NCI-H748 (cell line): ENCODE measurements at regions not wholly inside any gene's neighbourhood (a gene's known extent, or its start where the extent isn't known, plus 50 kb on each side); places are given as distances from the start of the nearest gene placed in this dataset.

Experiments
- DNase-seq: peaks from one replicate; lab custom pipeline; 2025; ENCODE audit not compliant: unreplicated experiment; lab: John Stamatoyannopoulos, UW

GRCh38 chr9:73446306-73446705 is 294.6 kb downstream of the ANXA1 start:
- DNase-seq: no peak

- no peak for DNase-seq
Observed at GRCh38 chr9:73451003-73451402, 299.3 kb downstream of the ANXA1 start.

GRCh38 chr9:73459817-73460216 is 308.2 kb downstream of the ANXA1 start:
- no peak for DNase-seq

- DNase-seq: no peak
Observed at GRCh38 chr9:73468716-73469115, 317.1 kb downstream of the ANXA1 start.

- DNase-seq: no peak
Observed at GRCh38 chr9:73470766-73471165, 319.1 kb downstream of the ANXA1 start.

- DNase-seq: no peak
Observed at GRCh38 chr9:73474002-73474600, 322.4 kb downstream of the ANXA1 start.

GRCh38 chr9:73474625-73475024 is 323.0 kb downstream of the ANXA1 start:
- no peak for DNase-seq

GRCh38 chr9:73494894-73495293 is 343.2 kb downstream of the ANXA1 start:
- no peak for DNase-seq

GRCh38 chr9:73497796-73498195 is 346.1 kb downstream of the ANXA1 start:
- no peak for DNase-seq

- DNase-seq: peak; percentile 43
Observed at GRCh38 chr9:73515216-73515615, 363.6 kb downstream of the ANXA1 start.

GRCh38 chr9:73523391-73523790 is 371.7 kb downstream of the ANXA1 start:
- no peak for DNase-seq

GRCh38 chr9:73525350-73525749 is 373.7 kb downstream of the ANXA1 start:
- no peak for DNase-seq

GRCh38 chr9:73527521-73527920 is 375.9 kb downstream of the ANXA1 start:
- DNase-seq: no peak

- DNase-seq: no peak
Observed at GRCh38 chr9:73528926-73529325, 377.3 kb downstream of the ANXA1 start.

GRCh38 chr9:73529666-73530065 is 378.0 kb downstream of the ANXA1 start:
- DNase-seq: no peak

- no peak for DNase-seq
Observed at GRCh38 chr9:73531051-73531532, 379.4 kb downstream of the ANXA1 start.

GRCh38 chr9:73531658-73532057 is 380.0 kb downstream of the ANXA1 start:
- DNase-seq: no peak

GRCh38 chr9:73532985-73533384 is 381.3 kb downstream of the ANXA1 start:
- DNase-seq: no peak

- DNase-seq: no peak
Observed at GRCh38 chr9:73536403-73536802, 384.7 kb downstream of the ANXA1 start.

GRCh38 chr9:73537561-73537960 is 385.9 kb downstream of the ANXA1 start:
- no peak for DNase-seq

GRCh38 chr9:73539881-73540390 is 388.3 kb downstream of the ANXA1 start:
- DNase-seq: no peak

GRCh38 chr9:73541923-73542322 is 390.3 kb downstream of the ANXA1 start:
- DNase-seq: peak; percentile 8

- no peak for DNase-seq
Observed at GRCh38 chr9:73543727-73544126, 392.1 kb downstream of the ANXA1 start.
